Osteocyte (in vitro differentiated cells): ENCODE measurements at regions not wholly inside any gene's neighbourhood (a gene's known extent, or its start where the extent isn't known, plus 50 kb on each side); places are given as distances from the start of the nearest gene placed in this dataset.

Experiments used
- DNase-seq: peaks from one replicate; pipeline ENCODE4 v3.0.0; 2021; ENCODE audit warnings: mixed read lengths; ENCODE audit not compliant: unreplicated experiment; ENCODE audit errors: extremely low spot score
- H3K27ac Mint-ChIP-seq: one replicate; pipeline ENCODE4 v1.8.0; 2021; ENCODE audit warnings: mild to moderate bottlenecking, mixed read lengths; ENCODE audit not compliant: unreplicated experiment
- H3K27me3 Mint-ChIP-seq: one replicate; pipeline ENCODE4 v1.8.0; 2021; ENCODE audit warnings: mixed read lengths; ENCODE audit not compliant: unreplicated experiment
- H3K36me3 Mint-ChIP-seq: one replicate; pipeline ENCODE4 v1.8.0; 2021; ENCODE audit warnings: mixed read lengths; ENCODE audit not compliant: unreplicated experiment
- H3K4me1 Mint-ChIP-seq: one replicate; pipeline ENCODE4 v1.8.0; 2021; ENCODE audit warnings: mixed read lengths; ENCODE audit not compliant: unreplicated experiment
- H3K4me3 Mint-ChIP-seq: one replicate; pipeline ENCODE4 v1.8.0; 2021; ENCODE audit warnings: mild to moderate bottlenecking, moderate library complexity, mixed read lengths; ENCODE audit not compliant: unreplicated experiment
- H3K9me3 Mint-ChIP-seq: one replicate; pipeline ENCODE4 v1.8.0; 2021; ENCODE audit warnings: mixed read lengths; ENCODE audit not compliant: unreplicated experiment
- TF ChIP-seq, protein P1 (sequence below): fragments of 200-600 bp; sonication (generic); IDR thresholded peaks from 2 replicates; pipeline ENCODE4 v1.5.0; 2021; ENCODE audit warnings: antibody characterized with exemption, mild to moderate bottlenecking, moderate library complexity

DNA sequence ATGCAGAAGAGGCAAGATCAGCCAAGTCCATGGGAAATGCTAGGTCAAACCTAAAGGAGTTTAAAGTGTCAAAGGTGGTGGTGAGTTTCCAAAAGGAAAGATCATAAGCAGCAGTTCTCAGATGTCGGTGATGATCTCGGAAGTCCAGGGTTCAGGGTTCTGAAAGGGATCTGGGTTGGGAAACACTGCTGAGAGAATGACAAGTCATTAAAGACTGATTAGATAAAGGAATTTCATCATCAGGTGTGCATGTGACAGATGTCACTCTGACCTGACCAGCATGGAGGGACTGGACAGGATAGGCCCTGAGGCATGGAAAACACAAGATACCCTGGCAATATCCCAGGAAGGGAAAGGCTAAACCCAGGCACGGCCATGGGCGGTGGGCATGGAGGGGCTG, 195.7 kb upstream of the TBL1X start:
- Mint-ChIP-seq H3K4me3 (no peak overlapping the region), H3K27ac (no peak overlapping the region), H3K4me1 (peaks cover 5% of the 10 kb centered on the region), H3K27me3 (no peaks in the 10 kb centered on the region), H3K36me3 (no peaks in the 10 kb centered on the region), H3K9me3 (peaks cover 17% of the 10 kb centered on the region)
- DNase-seq: no peak
- TF ChIP-seq, protein P1, sequence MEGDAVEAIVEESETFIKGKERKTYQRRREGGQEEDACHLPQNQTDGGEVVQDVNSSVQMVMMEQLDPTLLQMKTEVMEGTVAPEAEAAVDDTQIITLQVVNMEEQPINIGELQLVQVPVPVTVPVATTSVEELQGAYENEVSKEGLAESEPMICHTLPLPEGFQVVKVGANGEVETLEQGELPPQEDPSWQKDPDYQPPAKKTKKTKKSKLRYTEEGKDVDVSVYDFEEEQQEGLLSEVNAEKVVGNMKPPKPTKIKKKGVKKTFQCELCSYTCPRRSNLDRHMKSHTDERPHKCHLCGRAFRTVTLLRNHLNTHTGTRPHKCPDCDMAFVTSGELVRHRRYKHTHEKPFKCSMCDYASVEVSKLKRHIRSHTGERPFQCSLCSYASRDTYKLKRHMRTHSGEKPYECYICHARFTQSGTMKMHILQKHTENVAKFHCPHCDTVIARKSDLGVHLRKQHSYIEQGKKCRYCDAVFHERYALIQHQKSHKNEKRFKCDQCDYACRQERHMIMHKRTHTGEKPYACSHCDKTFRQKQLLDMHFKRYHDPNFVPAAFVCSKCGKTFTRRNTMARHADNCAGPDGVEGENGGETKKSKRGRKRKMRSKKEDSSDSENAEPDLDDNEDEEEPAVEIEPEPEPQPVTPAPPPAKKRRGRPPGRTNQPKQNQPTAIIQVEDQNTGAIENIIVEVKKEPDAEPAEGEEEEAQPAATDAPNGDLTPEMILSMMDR: no peak

DNA sequence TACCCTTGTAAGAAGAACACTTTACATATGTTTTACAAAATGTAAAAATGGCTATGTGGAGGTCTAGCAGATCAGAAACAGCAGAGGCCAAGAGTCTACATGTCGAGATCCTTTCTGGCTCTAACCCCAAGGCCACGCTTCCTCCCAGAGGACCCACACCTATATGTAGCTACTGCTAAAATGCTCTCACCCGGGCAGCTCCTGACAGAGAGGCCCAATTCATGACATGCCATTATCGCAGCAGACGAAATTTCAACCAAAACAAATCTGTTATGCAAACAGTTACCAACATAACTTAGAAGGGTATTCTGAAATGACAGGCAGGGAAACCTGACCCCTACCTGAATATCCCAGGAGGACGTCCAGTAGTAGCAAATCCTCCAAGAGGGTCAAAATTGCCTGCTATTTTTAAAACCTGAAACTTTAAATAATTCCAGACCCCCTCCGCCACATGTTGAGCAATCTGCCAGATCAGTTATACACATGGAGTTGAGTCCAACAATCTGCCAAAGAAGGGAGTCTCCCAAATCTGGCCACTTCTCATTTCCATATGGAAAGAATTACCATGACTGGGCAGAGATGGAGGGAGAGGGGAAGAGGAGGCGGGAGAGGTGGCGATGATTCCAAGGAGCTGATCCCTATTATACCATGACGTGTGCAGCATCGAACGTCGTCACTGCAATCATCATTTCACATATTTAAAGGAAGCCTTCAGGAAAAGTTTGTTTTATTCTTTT, 192.9 kb upstream of the TBL1X start:
- DNase-seq: no peak
- TF ChIP-seq, protein P1: no peak
- Mint-ChIP-seq H3K27me3 (no peaks in the 10 kb centered on the region), H3K4me1 (peaks cover 5% of the 10 kb centered on the region), H3K9me3 (peaks cover 14% of the 10 kb centered on the region), H3K36me3 (no peaks in the 10 kb centered on the region), H3K27ac (no peak overlapping the region), H3K4me3 (no peak overlapping the region)

DNA sequence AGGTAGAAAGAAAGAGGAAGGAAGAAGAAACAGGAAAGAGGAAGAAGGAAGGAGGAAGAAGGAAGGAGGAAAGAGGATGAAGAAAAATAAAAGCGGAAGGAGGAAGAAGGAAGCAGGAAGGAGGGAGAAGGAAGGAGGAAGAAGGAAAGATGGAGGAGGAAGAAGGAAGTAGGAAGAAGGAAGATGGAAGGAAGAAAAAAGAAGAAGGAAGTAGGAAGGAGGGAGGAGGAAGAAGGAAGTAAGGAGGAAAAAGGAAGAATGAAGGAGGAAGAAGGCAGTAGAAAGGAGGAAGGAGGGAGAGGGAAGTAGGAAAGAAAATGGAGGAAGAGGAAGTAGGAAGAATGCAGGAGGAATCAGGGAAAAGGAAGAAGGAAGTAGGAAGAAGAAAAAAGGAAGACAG, 191.1 kb upstream of the TBL1X start:
- Mint-ChIP-seq H3K36me3 (no peaks in the 10 kb centered on the region), H3K27ac (no peak overlapping the region), H3K27me3 (no peaks in the 10 kb centered on the region), H3K4me1 (peaks cover 10% of the 10 kb centered on the region), H3K4me3 (no peak overlapping the region), H3K9me3 (peaks cover 13% of the 10 kb centered on the region)
- DNase-seq: no peak
- TF ChIP-seq, protein P1: no peak

DNA sequence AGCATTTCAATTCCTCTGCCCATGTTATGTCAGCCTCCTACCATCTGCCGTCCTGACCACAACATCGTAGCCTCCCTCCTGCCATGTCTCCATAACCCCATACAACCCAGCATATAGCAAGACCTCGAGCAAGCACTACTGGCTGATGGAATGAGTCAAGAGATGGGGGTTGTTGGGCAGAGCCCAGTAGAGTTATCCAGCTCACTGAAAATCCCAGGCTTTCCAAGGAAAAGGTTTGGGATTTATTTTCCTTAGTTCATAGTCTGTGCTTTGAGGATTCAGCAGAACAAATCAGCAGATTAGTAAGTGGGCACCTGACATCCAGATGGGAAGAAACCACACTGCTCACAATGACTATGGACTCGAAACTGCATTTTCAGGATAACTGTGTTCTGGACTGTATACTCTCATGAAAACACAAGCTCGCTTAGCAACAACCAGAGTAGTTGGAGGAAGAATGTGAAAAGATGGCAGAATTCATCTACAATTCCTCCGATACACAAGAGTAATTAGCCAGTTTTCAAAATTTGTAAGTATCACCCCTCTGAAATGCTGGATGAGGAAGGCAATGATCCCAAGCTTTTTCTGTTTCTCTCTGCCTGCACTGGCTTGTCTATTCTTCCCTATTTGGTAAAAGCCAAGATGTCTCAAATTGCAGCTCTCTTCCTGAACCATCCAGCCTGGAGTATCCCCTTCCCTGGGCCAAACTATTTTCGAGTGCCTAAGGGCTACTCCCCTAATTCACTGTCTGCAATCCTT, 186.2 kb upstream of the TBL1X start:
- TF ChIP-seq, protein P1: no peak
- H3K27me3 Mint-ChIP-seq: no peaks in the 10 kb centered on the region
- H3K4me3 Mint-ChIP-seq: peak overlapping the region; percentile 47
- no peaks in the 10 kb centered on the region for H3K9me3 Mint-ChIP-seq
- peaks cover 12% of the 10 kb centered on the region for H3K4me1 Mint-ChIP-seq
- peak overlapping the region; percentile 79 for H3K27ac Mint-ChIP-seq
- DNase-seq: no peak
- no peaks in the 10 kb centered on the region for H3K36me3 Mint-ChIP-seq

DNA sequence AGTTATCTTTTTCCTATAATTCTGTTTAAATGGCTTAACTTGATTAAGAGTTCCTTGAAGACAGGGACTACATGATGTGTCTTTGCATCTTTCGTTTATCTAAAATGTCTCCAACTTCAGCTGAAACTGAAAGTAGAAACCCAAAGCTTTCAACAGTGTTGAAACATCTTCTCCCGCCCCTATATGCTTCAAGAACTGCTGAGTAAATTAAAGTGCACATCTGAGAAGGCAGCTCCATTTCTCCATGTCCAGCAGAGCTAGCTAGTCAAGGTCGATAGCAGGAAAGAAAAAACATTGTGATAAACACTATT, 185.7 kb upstream of the TBL1X start:
- no peak for DNase-seq
- no peaks in the 10 kb centered on the region for H3K27me3 Mint-ChIP-seq
- no peaks in the 10 kb centered on the region for H3K36me3 Mint-ChIP-seq
- peak overlapping the region; percentile 79 for H3K27ac Mint-ChIP-seq
- no peaks in the 10 kb centered on the region for H3K9me3 Mint-ChIP-seq
- peaks cover 12% of the 10 kb centered on the region for H3K4me1 Mint-ChIP-seq
- H3K4me3 Mint-ChIP-seq: peak overlapping the region; percentile 47
- TF ChIP-seq, protein P1: no peak
